ENCODE measurements at regions not wholly inside any gene's neighbourhood (a gene's known extent, or its start where the extent isn't known, plus 50 kb on each side); places are given as distances from the start of the nearest gene placed in this dataset.
"Not testable (repeated sequence)": the region's sequence is repeated elsewhere in the genome, so short reads cannot be mapped to it uniquely, and the experiment has no call there.

- no peak for DNase-seq (ENCODE audit: low read depth)
Observed at GRCh38 chr14:77985211-77985615, 185.0 kb upstream of the NRXN3 start.

- no peak for DNase-seq (ENCODE audit: low read depth)
Observed at GRCh38 chr14:77986773-77987172, 183.4 kb upstream of the NRXN3 start.

GRCh38 chr14:77988096-77988870, 181.9 kb upstream of the NRXN3 start:
- DNase-seq (ENCODE audit: low read depth), result no peak

- DNase-seq (ENCODE audit: low read depth), result no peak
Observed at GRCh38 chr14:77988970-77989369, 181.2 kb upstream of the NRXN3 start.

- no peak for DNase-seq (ENCODE audit: low read depth)
Observed at GRCh38 chr14:77989441-77989991, 180.7 kb upstream of the NRXN3 start.

- no peak for DNase-seq (ENCODE audit: low read depth)
Observed at GRCh38 chr14:77990337-77990736, 179.8 kb upstream of the NRXN3 start.

- no peak for DNase-seq (ENCODE audit: low read depth)
Observed at GRCh38 chr14:77991128-77991772, 178.9 kb upstream of the NRXN3 start.

GRCh38 chr14:78005325-78005724, 164.8 kb upstream of the NRXN3 start:
- no peak for DNase-seq (ENCODE audit: low read depth)

- no peak for DNase-seq (ENCODE audit: low read depth)
Observed at GRCh38 chr14:78007160-78007559, 163.0 kb upstream of the NRXN3 start.

GRCh38 chr14:78010688-78011087, 159.5 kb upstream of the NRXN3 start:
- DNase-seq (ENCODE audit: low read depth), result no peak

GRCh38 chr14:78013911-78014310, 156.3 kb upstream of the NRXN3 start:
- not testable (repeated sequence) for DNase-seq (ENCODE audit: low read depth)

- DNase-seq (ENCODE audit: low read depth), result no peak
Observed at GRCh38 chr14:78016532-78016931, 153.6 kb upstream of the NRXN3 start.

- DNase-seq (ENCODE audit: low read depth), result no peak
Observed at GRCh38 chr14:78018283-78018682, 151.9 kb upstream of the NRXN3 start.

GRCh38 chr14:78022059-78022458, 148.1 kb upstream of the NRXN3 start:
- DNase-seq (ENCODE audit: low read depth), result peak; percentile 9

GRCh38 chr14:78023112-78023511, 147.1 kb upstream of the NRXN3 start:
- DNase-seq (ENCODE audit: low read depth), result no peak

GRCh38 chr14:78028471-78028870, 141.7 kb upstream of the NRXN3 start:
- DNase-seq (ENCODE audit: low read depth), result no peak

- DNase-seq (ENCODE audit: low read depth), result no peak
Observed at GRCh38 chr14:78029601-78030372, 140.4 kb upstream of the NRXN3 start.

- DNase-seq (ENCODE audit: low read depth), result no peak
Observed at GRCh38 chr14:78043349-78043748, 126.8 kb upstream of the NRXN3 start.

- DNase-seq (ENCODE audit: low read depth), result no peak
Observed at GRCh38 chr14:78048120-78048519, 122.1 kb upstream of the NRXN3 start.

- not testable (repeated sequence) for DNase-seq (ENCODE audit: low read depth)
Observed at GRCh38 chr14:78056890-78057289, 113.3 kb upstream of the NRXN3 start.

GRCh38 chr14:78070344-78070743, 99.8 kb upstream of the NRXN3 start:
- no peak for DNase-seq (ENCODE audit: low read depth)

GRCh38 chr14:78071016-78071549, 99.1 kb upstream of the NRXN3 start:
- no peak for DNase-seq (ENCODE audit: low read depth)
